ENCODE measurements at regions not wholly inside any gene's neighbourhood (a gene's known extent, or its start where the extent isn't known, plus 50 kb on each side); places are given as distances from the start of the nearest gene placed in this dataset.

DNA sequence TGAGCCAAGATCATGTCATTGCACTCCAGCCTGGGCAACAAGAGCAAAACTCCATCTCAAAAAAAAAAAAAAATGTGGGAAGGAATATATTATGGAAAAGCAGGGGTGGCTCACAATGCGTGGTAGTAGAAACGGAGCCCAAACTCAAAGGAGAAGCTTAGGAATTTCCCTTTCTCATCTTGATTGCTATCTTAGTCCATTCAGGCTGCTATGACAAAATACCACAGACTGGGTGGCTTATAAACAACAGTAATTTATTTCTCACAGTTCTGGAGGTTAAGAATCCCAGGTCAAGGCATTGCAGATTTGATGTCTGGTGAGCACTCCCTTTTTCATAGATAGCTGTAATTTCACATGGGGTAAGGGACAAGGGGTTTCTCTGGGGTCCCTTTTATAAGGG lies 153.8 kb upstream of the KRR1 start:
- Histone ChIP-seq H3K27me3 (ENCODE audit: control insufficient read depth in 1 of 2, insufficient read depth in 2 of 2, low read length in 2 of 2) (no peaks in the 10 kb centered on the region), H4K20me1 (ENCODE audit: insufficient read depth, low read length) (no peaks in the 10 kb centered on the region), H3K79me2 (ENCODE audit: insufficient read depth, low read length) (no peaks in the 10 kb centered on the region), H3K27ac (ENCODE audit: extremely low read length, insufficient read depth, low read length) (peak overlapping the region; percentile 99), H3K4me3 (replicated peaks in 1 of 3; ENCODE audit: insufficient read depth in 1 of 3, low read depth in 2 of 3, low read length in 3 of 3) (peak overlapping the region in 1 of 3 experiments; percentile 42; a peak in 1 of 6 replicates), H3K9ac (ENCODE audit: insufficient read depth, low read depth, low read length) (no peak overlapping the region), H3K36me3 (replicated peaks in 1 of 2; ENCODE audit: control insufficient read depth in 1 of 2, insufficient read depth in 2 of 2, low read length in 2 of 2) (no peaks in the 10 kb centered on the region), H3K4me2 (ENCODE audit: low read depth, low read length) (no peak overlapping the region), H3K9me3 (ENCODE audit: low read length) (no peaks in the 10 kb centered on the region), H2AFZ (ENCODE audit: low read length) (no peak overlapping the region), H3K4me1 (ENCODE audit: insufficient read depth, low read length) (peaks cover 44% of the 10 kb centered on the region)
- ChIA-PET CTCF (ENCODE audit: low intra/inter-chr PET ratio, low total read pairs) (no interaction called here), POLR2A (interaction anchor here (1.2 to 3.9 kb wide), 9 partner anchors 14 to 365 kb away, joined by 3 to 70 read pairs (median 7); partner anchors contain the start of gene PHLDA1)
- no peak for ATAC-seq
- intact Hi-C loops (cut with micrococcal nuclease; ENCODE audit: unreplicated experiment) (loop anchor here (5.0 kb wide), 1 partner anchor 43 kb away; no protein-coding TSS in a partner anchor), in situ Hi-C loops (cut with HindIII; ENCODE audit: extremely low pct_ligation_motif_present, low pct_unique_long_range_greater_than_20kb) (no loop called here)
- 100% methylated on average over 2 of the region's 2 CpGs for WGBS (ENCODE audit: low lambda C conversion rate)
- DNase-seq (ENCODE audit: low spot score), result peak; percentile 7
- no peak for FAIRE-seq
- no TSS peak for BruUV-seq (replicated peaks)
- TF ChIP-seq, protein P1, sequence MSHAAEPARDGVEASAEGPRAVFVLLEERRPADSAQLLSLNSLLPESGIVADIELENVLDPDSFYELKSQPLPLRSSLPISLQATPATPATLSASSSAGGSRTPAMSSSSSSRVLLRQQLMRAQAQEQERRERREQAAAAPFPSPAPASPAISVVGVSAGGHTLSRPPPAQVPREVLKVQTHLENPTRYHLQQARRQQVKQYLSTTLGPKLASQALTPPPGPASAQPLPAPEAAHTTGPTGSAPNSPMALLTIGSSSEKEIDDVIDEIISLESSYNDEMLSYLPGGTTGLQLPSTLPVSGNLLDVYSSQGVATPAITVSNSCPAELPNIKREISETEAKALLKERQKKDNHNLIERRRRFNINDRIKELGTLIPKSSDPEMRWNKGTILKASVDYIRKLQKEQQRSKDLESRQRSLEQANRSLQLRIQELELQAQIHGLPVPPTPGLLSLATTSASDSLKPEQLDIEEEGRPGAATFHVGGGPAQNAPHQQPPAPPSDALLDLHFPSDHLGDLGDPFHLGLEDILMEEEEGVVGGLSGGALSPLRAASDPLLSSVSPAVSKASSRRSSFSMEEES (CRISPR knock-in tag; IDR thresholded peaks at IDR 0.05), result no peak
- TF ChIP-seq JUND (CRISPR knock-in tag; IDR thresholded peaks at IDR 0.05), result no peak
- TF ChIP-seq, protein P2, sequence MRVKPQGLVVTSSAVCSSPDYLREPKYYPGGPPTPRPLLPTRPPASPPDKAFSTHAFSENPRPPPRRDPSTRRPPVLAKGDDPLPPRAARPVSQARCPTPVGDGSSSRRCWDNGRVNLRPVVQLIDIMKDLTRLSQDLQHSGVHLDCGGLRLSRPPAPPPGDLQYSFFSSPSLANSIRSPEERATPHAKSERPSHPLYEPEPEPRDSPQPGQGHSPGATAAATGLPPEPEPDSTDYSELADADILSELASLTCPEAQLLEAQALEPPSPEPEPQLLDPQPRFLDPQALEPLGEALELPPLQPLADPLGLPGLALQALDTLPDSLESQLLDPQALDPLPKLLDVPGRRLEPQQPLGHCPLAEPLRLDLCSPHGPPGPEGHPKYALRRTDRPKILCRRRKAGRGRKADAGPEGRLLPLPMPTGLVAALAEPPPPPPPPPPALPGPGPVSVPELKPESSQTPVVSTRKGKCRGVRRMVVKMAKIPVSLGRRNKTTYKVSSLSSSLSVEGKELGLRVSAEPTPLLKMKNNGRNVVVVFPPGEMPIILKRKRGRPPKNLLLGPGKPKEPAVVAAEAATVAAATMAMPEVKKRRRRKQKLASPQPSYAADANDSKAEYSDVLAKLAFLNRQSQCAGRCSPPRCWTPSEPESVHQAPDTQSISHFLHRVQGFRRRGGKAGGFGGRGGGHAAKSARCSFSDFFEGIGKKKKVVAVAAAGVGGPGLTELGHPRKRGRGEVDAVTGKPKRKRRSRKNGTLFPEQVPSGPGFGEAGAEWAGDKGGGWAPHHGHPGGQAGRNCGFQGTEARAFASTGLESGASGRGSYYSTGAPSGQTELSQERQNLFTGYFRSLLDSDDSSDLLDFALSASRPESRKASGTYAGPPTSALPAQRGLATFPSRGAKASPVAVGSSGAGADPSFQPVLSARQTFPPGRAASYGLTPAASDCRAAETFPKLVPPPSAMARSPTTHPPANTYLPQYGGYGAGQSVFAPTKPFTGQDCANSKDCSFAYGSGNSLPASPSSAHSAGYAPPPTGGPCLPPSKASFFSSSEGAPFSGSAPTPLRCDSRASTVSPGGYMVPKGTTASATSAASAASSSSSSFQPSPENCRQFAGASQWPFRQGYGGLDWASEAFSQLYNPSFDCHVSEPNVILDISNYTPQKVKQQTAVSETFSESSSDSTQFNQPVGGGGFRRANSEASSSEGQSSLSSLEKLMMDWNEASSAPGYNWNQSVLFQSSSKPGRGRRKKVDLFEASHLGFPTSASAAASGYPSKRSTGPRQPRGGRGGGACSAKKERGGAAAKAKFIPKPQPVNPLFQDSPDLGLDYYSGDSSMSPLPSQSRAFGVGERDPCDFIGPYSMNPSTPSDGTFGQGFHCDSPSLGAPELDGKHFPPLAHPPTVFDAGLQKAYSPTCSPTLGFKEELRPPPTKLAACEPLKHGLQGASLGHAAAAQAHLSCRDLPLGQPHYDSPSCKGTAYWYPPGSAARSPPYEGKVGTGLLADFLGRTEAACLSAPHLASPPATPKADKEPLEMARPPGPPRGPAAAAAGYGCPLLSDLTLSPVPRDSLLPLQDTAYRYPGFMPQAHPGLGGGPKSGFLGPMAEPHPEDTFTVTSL (CRISPR knock-in tag; IDR thresholded peaks at IDR 0.05; ENCODE audit: borderline replicate concordance), result no peak
- no peak for TF ChIP-seq FLYWCH1 (CRISPR knock-in tag; IDR thresholded peaks at IDR 0.05)
- no peak for TF ChIP-seq PHF5A (CRISPR knock-in tag; IDR thresholded peaks at IDR 0.05; ENCODE audit: low read depth, unreplicated experiment)
- TF ChIP-seq ZNF180 (CRISPR knock-in tag; IDR thresholded peaks at IDR 0.05; ENCODE audit: borderline replicate concordance, low read depth), result no peak
- no peak for TF ChIP-seq ZNF552 (CRISPR knock-in tag; IDR thresholded peaks at IDR 0.05; ENCODE audit: borderline replicate concordance)
- TF ChIP-seq KLF13 (CRISPR knock-in tag; IDR thresholded peaks at IDR 0.05), result no peak
- TF ChIP-seq, protein P3, sequence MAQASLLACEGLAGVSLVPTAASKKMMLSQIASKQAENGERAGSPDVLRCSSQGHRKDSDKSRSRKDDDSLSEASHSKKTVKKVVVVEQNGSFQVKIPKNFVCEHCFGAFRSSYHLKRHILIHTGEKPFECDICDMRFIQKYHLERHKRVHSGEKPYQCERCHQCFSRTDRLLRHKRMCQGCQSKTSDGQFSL (CRISPR knock-in tag; IDR thresholded peaks at IDR 0.05), result no peak
- TF ChIP-seq, protein P4, sequence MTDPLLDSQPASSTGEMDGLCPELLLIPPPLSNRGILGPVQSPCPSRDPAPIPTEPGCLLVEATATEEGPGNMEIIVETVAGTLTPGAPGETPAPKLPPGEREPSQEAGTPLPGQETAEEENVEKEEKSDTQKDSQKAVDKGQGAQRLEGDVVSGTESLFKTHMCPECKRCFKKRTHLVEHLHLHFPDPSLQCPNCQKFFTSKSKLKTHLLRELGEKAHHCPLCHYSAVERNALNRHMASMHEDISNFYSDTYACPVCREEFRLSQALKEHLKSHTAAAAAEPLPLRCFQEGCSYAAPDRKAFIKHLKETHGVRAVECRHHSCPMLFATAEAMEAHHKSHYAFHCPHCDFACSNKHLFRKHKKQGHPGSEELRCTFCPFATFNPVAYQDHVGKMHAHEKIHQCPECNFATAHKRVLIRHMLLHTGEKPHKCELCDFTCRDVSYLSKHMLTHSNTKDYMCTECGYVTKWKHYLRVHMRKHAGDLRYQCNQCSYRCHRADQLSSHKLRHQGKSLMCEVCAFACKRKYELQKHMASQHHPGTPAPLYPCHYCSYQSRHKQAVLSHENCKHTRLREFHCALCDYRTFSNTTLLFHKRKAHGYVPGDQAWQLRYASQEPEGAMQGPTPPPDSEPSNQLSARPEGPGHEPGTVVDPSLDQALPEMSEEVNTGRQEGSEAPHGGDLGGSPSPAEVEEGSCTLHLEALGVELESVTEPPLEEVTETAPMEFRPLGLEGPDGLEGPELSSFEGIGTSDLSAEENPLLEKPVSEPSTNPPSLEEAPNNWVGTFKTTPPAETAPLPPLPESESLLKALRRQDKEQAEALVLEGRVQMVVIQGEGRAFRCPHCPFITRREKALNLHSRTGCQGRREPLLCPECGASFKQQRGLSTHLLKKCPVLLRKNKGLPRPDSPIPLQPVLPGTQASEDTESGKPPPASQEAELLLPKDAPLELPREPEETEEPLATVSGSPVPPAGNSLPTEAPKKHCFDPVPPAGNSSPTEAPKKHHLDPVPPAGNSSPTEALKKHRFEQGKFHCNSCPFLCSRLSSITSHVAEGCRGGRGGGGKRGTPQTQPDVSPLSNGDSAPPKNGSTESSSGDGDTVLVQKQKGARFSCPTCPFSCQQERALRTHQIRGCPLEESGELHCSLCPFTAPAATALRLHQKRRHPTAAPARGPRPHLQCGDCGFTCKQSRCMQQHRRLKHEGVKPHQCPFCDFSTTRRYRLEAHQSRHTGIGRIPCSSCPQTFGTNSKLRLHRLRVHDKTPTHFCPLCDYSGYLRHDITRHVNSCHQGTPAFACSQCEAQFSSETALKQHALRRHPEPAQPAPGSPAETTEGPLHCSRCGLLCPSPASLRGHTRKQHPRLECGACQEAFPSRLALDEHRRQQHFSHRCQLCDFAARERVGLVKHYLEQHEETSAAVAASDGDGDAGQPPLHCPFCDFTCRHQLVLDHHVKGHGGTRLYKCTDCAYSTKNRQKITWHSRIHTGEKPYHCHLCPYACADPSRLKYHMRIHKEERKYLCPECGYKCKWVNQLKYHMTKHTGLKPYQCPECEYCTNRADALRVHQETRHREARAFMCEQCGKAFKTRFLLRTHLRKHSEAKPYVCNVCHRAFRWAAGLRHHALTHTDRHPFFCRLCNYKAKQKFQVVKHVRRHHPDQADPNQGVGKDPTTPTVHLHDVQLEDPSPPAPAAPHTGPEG (CRISPR knock-in tag; IDR thresholded peaks at IDR 0.05), result no peak
- no peak for TF ChIP-seq ZC3H4 (CRISPR knock-in tag; IDR thresholded peaks at IDR 0.05; ENCODE audit: borderline replicate concordance)
- no peak for TF ChIP-seq ZFP1 (CRISPR knock-in tag; IDR thresholded peaks at IDR 0.05)
